DND-41 (cell line): ENCODE measurements at regions not wholly inside any gene's neighbourhood (a gene's known extent, or its start where the extent isn't known, plus 50 kb on each side); places are given as distances from the start of the nearest gene placed in this dataset.

Experiments
- ATAC-seq: fragments of 200-7000 bp; cut with Tn5 transposase; 3 replicates; pipeline ENCODE4 v1.9.1; 2021; ENCODE audit warnings: low read depth; ENCODE audit not compliant: insufficient read depth
- DNase-seq: peaks from one replicate; pipeline ENCODE4 v3.0.0-alpha.2; 2020
- H2AFZ ChIP-seq: 2 replicates; pipeline ENCODE4 v1.6.0; 2012; ENCODE audit warnings: low read depth, low read length
- H3K27ac ChIP-seq: 2 replicates; pipeline ENCODE4 v1.5.1; 2012; ENCODE audit warnings: low read length, inconsistent platforms
- H3K27me3 ChIP-seq: fragments of 200-600 bp; sonication (generic); 2 replicates; pipeline ENCODE4 v1.6.0; 2012; ENCODE audit warnings: low read length, mild to moderate bottlenecking, inconsistent platforms; ENCODE audit not compliant: insufficient read depth, poor library complexity
- H3K36me3 ChIP-seq: 2 replicates; pipeline ENCODE4 v1.5.1; 2012; ENCODE audit warnings: low read length, inconsistent platforms; ENCODE audit not compliant: insufficient read depth
- H3K4me1 ChIP-seq: 2 replicates; pipeline ENCODE4 v1.5.1; 2012; ENCODE audit warnings: mild to moderate bottlenecking, low read length; ENCODE audit not compliant: insufficient read depth
- H3K4me2 ChIP-seq: 2 replicates; pipeline ENCODE4 v1.6.0; 2012; ENCODE audit warnings: mild to moderate bottlenecking, moderate library complexity, low read length, inconsistent platforms; ENCODE audit not compliant: insufficient read depth
- H3K4me3 ChIP-seq, 2 experiments: fragments of 200-600 bp in 1 of 2; shearing (Covaris generic) in 1 of 2; 2 replicates each; pipeline ENCODE4 v1.5.1; 2012 to 2016; ENCODE audit warnings: inconsistent platforms in 2 of 2, low read length in 2 of 2, mild to moderate bottlenecking in 2 of 2, low read depth in 1 of 2, moderate library complexity in 1 of 2
- H3K79me2 ChIP-seq: 2 replicates; pipeline ENCODE4 v1.6.0; 2012; ENCODE audit warnings: low read length, inconsistent platforms; ENCODE audit not compliant: insufficient read depth
- H3K9ac ChIP-seq: 2 replicates; pipeline ENCODE4 v1.6.0; 2012; ENCODE audit warnings: low read depth, mild to moderate bottlenecking, inconsistent platforms, low read length, moderate library complexity
- H3K9me3 ChIP-seq: 2 replicates; pipeline ENCODE4 v1.5.1; 2012; ENCODE audit warnings: low read length, moderate library complexity, mild to moderate bottlenecking, inconsistent platforms; ENCODE audit not compliant: insufficient read depth, severe bottlenecking
- H4K20me1 ChIP-seq: 2 replicates; pipeline ENCODE4 v1.6.0; 2012; ENCODE audit warnings: low read length; ENCODE audit not compliant: insufficient read depth
- CTCF ChIP-seq: IDR thresholded peaks from 2 replicates; pipeline ENCODE4 v1.5.1; 2012; ENCODE audit warnings: borderline replicate concordance, low read length, moderate library complexity, mild to moderate bottlenecking; ENCODE audit not compliant: poor library complexity, severe bottlenecking; ENCODE audit errors: extremely low read depth
- EZH2 ChIP-seq: IDR thresholded peaks from 3 replicates; pipeline ENCODE4 v1.6.1; 2012; ENCODE audit warnings: borderline replicate concordance, low read depth, mild to moderate bottlenecking, moderate library complexity, low read length, inconsistent platforms; ENCODE audit not compliant: severe bottlenecking

- H3K4me3 ChIP-seq = no peak overlapping the region
- DNase-seq (no peak), ATAC-seq (no peak)
- no peak overlapping the region for H2AFZ ChIP-seq
- H3K79me2 ChIP-seq = no peaks in the 10 kb centered on the region
- no peaks in the 10 kb centered on the region for H3K4me1 ChIP-seq
- no peaks in the 10 kb centered on the region for H3K9me3 ChIP-seq
- no peak overlapping the region for H3K27ac ChIP-seq
- H4K20me1 ChIP-seq = no peaks in the 10 kb centered on the region
- H3K9ac ChIP-seq = no peak overlapping the region
- no peak overlapping the region for H3K4me2 ChIP-seq
- TF ChIP-seq EZH2 (no peak), CTCF (no peak)
- H3K27me3 ChIP-seq = no peaks in the 10 kb centered on the region
- no peaks in the 10 kb centered on the region for H3K36me3 ChIP-seq
These were observed 764.8 kb upstream of the LRFN5 start for GRCh38 chr14:40841886-40842285.

- Histone ChIP-seq H3K4me2 (no peak overlapping the region), H3K36me3 (no peaks in the 10 kb centered on the region), H3K27me3 (no peaks in the 10 kb centered on the region), H2AFZ (no peak overlapping the region), H3K4me3 (no peak overlapping the region), H4K20me1 (no peaks in the 10 kb centered on the region), H3K27ac (no peak overlapping the region), H3K79me2 (no peaks in the 10 kb centered on the region), H3K9ac (no peak overlapping the region), H3K9me3 (no peaks in the 10 kb centered on the region), H3K4me1 (no peaks in the 10 kb centered on the region)
- no peak for TF ChIP-seq CTCF
- TF ChIP-seq EZH2 = no peak
- ATAC-seq = no peak
- no peak for DNase-seq
These were observed 768.1 kb upstream of the LRFN5 start for GRCh38 chr14:40838601-40839000.

GRCh38 chr14:40806471-40806870 is 800.2 kb upstream of the LRFN5 start:
- Histone ChIP-seq H3K27me3 (no peaks in the 10 kb centered on the region), H3K4me3 (no peak overlapping the region), H2AFZ (no peak overlapping the region), H4K20me1 (no peaks in the 10 kb centered on the region), H3K4me2 (no peak overlapping the region), H3K36me3 (no peaks in the 10 kb centered on the region), H3K9ac (no peak overlapping the region), H3K27ac (no peak overlapping the region), H3K9me3 (no peaks in the 10 kb centered on the region), H3K4me1 (no peaks in the 10 kb centered on the region), H3K79me2 (no peaks in the 10 kb centered on the region)
- TF ChIP-seq EZH2 (no peak), CTCF (no peak)
- no peak for DNase-seq
- no peak for ATAC-seq

- Histone ChIP-seq H3K4me3 (no peak overlapping the region), H2AFZ (no peak overlapping the region), H4K20me1 (no peaks in the 10 kb centered on the region), H3K79me2 (no peaks in the 10 kb centered on the region), H3K27ac (no peak overlapping the region), H3K27me3 (no peaks in the 10 kb centered on the region), H3K9me3 (no peaks in the 10 kb centered on the region), H3K4me1 (no peaks in the 10 kb centered on the region), H3K4me2 (no peak overlapping the region), H3K9ac (no peak overlapping the region), H3K36me3 (no peaks in the 10 kb centered on the region)
- TF ChIP-seq CTCF (no peak), EZH2 (no peak)
- no peak for DNase-seq
- no peak for ATAC-seq
These were observed 810.5 kb upstream of the LRFN5 start for GRCh38 chr14:40796168-40796567.
